PC-3 (cell line): ENCODE measurements at regions not wholly inside any gene's neighbourhood (a gene's known extent, or its start where the extent isn't known, plus 50 kb on each side); places are given as distances from the start of the nearest gene placed in this dataset.

Source experiments
- ATAC-seq: fragments of 200-7000 bp; cut with Tn5 transposase; 2 replicates; pipeline ENCODE4 v1.9.1; 2020; ENCODE audit warnings: mild to moderate bottlenecking, moderate library complexity
- BruUV-seq: library from RNA; stranded (reverse); fragments of 400-500 nt; replicated peaks from 2 replicates; lab custom pipeline; 2021; lab: Mats Ljungman, UMichigan
- CTCF ChIA-PET: fragments of 300-600 bp; sonication (Branson Sonifier 250); formaldehyde crosslinking; loops from one replicate; lab custom pipeline; 2022; ENCODE audit warnings: antibody characterized with exemption; lab: Charles Lee
- POLR2A ChIA-PET: fragments of 300-600 bp; sonication (Branson Sonifier 250); formaldehyde crosslinking; loops from one replicate; lab custom pipeline; 2022; ENCODE audit warnings: antibody characterized with exemption; ENCODE audit not compliant: unreplicated experiment; lab: Charles Lee
- DNase-seq: peaks from one replicate; pipeline ENCODE4 v3.0.0-alpha.2; 2015
- H2AFZ ChIP-seq: fragments of 300-600 bp; sonication (generic); 2 replicates; pipeline ENCODE4 v1.6.0; 2016; ENCODE audit warnings: antibody characterized with exemption, low read length
- H3F3A ChIP-seq: fragments of 300-600 bp; sonication (generic); one replicate; pipeline ENCODE4 v1.6.0; 2017; ENCODE audit warnings: antibody characterized with exemption, low read length, control low read depth, mild to moderate bottlenecking; ENCODE audit not compliant: unreplicated experiment
- H3K27ac ChIP-seq: fragments of 300-600 bp; sonication (generic); 2 replicates; pipeline ENCODE4 v1.5.1; 2016; ENCODE audit warnings: mild to moderate bottlenecking, low read length
- H3K27me3 ChIP-seq: fragments of 300-600 bp; sonication (generic); 2 replicates; pipeline ENCODE4 v1.6.1; 2016; ENCODE audit warnings: low read length, mixed read lengths
- H3K36me3 ChIP-seq: fragments of 300-600 bp; sonication (generic); 2 replicates; pipeline ENCODE4 v1.6.1; 2016; ENCODE audit warnings: low read depth, mixed run types, low read length, mixed read lengths
- H3K4me1 ChIP-seq: fragments of 300-600 bp; sonication (generic); 2 replicates; pipeline ENCODE4 v1.5.1; 2016; ENCODE audit warnings: low read length; ENCODE audit not compliant: insufficient read depth
- H3K4me2 ChIP-seq: fragments of 300-600 bp; sonication (generic); 2 replicates; pipeline ENCODE4 v1.6.0; 2016; ENCODE audit warnings: low read length
- H3K4me3 ChIP-seq: fragments of 300-600 bp; sonication (generic); 2 replicates; pipeline ENCODE4 v1.5.1; 2016; ENCODE audit warnings: mild to moderate bottlenecking, low read length, mixed read lengths
- H3K79me2 ChIP-seq: fragments of 300-600 bp; sonication (generic); 2 replicates; pipeline ENCODE4 v1.6.1; 2017; ENCODE audit warnings: low read length, mixed read lengths
- H3K9ac ChIP-seq: fragments of 300-600 bp; sonication (generic); 2 replicates; pipeline ENCODE4 v1.6.0; 2016; ENCODE audit warnings: mild to moderate bottlenecking, low read length
- H3K9me2 ChIP-seq: fragments of 300-600 bp; sonication (generic); replicated peaks from 2 replicates; pipeline ENCODE4 v1.6.1; 2016; ENCODE audit warnings: mixed run types, low read length, mixed read lengths
- H3K9me3 ChIP-seq: fragments of 300-600 bp; sonication (generic); 2 replicates; pipeline ENCODE4 v1.6.1; 2016; ENCODE audit warnings: low read length, mixed read lengths
- H4K20me1 ChIP-seq: fragments of 300-600 bp; sonication (generic); 2 replicates; pipeline ENCODE4 v1.6.1; 2016; ENCODE audit warnings: low read length, mixed read lengths
- CTCF ChIP-seq: fragments of 300-600 bp; sonication (generic); conservative IDR thresholded peaks from 2 replicates; pipeline ENCODE4 v1.5.1; 2017; ENCODE audit warnings: antibody characterized with exemption, low read depth, mild to moderate bottlenecking, low read length
- EZH2 ChIP-seq: fragments of 300-600 bp; sonication (generic); IDR thresholded peaks from one replicate; pipeline ENCODE4 v1.6.1; 2017; ENCODE audit warnings: antibody characterized with exemption, mild to moderate bottlenecking, low read length; ENCODE audit not compliant: unreplicated experiment
- EZH2phosphoT487 ChIP-seq: fragments of 300-600 bp; sonication (generic); IDR thresholded peaks from 2 replicates; pipeline ENCODE4 v1.6.1; 2018; ENCODE audit warnings: mild to moderate bottlenecking, antibody characterized with exemption, low read length, borderline replicate concordance
- intact Hi-C: fragments of 100-400 bp; cut with micrococcal nuclease; formaldehyde crosslinking; loops from 2 replicates; pipeline ENCODE4 v1.9.0; 2023

- H3K79me2 ChIP-seq, result no peaks in the 10 kb centered on the region
- intact Hi-C loops, result no loop called here
- no peak overlapping the region for H3K27ac ChIP-seq
- no peaks in the 10 kb centered on the region for H3F3A ChIP-seq
- H3K36me3 ChIP-seq, result no peaks in the 10 kb centered on the region
- H4K20me1 ChIP-seq, result no peaks in the 10 kb centered on the region
- no peak for DNase-seq
- no peaks in the 10 kb centered on the region for H3K27me3 ChIP-seq
- POLR2A ChIA-PET, result no interaction called here
- H3K9me3 ChIP-seq, result no peaks in the 10 kb centered on the region
- TF ChIP-seq CTCF (no peak), EZH2 (no peak), EZH2phosphoT487 (no peak)
- no TSS peak for BruUV-seq
- H2AFZ ChIP-seq, result no peak overlapping the region
- H3K4me1 ChIP-seq, result peaks cover 16% of the 10 kb centered on the region
- no peak overlapping the region for H3K4me3 ChIP-seq
- H3K9ac ChIP-seq, result no peak overlapping the region
- CTCF ChIA-PET, result no interaction called here
- H3K4me2 ChIP-seq, result no peak overlapping the region
- ATAC-seq, result no peak
- H3K9me2 ChIP-seq, result no peaks in the 10 kb centered on the region
Observed at GRCh38 chr13:48162217-48162616, 67.3 kb upstream of the MED4 start.

GRCh38 chr13:48161530-48162179, 66.8 kb upstream of the MED4 start:
- H3K4me2 ChIP-seq, result no peak overlapping the region

More at GRCh38 chr13:48161530-48162179, 66.8 kb upstream of the MED4 start:
- Histone ChIP-seq H3K27me3 (no peaks in the 10 kb centered on the region), H3K9me2 (no peaks in the 10 kb centered on the region), H3K4me1 (peaks cover 16% of the 10 kb centered on the region), H3K79me2 (no peaks in the 10 kb centered on the region), H3K36me3 (no peaks in the 10 kb centered on the region), H3K9me3 (no peaks in the 10 kb centered on the region), H3K9ac (no peak overlapping the region), H2AFZ (no peak overlapping the region), H3K27ac (no peak overlapping the region), H3F3A (no peaks in the 10 kb centered on the region), H4K20me1 (no peaks in the 10 kb centered on the region), H3K4me3 (no peak overlapping the region)
- no peak for ATAC-seq
- intact Hi-C loops, result no loop called here
- ChIA-PET CTCF (no interaction called here), POLR2A (no interaction called here)
- DNase-seq, result no peak
- TF ChIP-seq EZH2 (no peak), CTCF (no peak), EZH2phosphoT487 (no peak)
- no TSS peak for BruUV-seq
